GM19397 (cell line): ENCODE measurements at regions not wholly inside any gene's neighbourhood (a gene's known extent, or its start where the extent isn't known, plus 50 kb on each side); places are given as distances from the start of the nearest gene placed in this dataset.

Experiments used
- ATAC-seq: cut with Tn5 transposase; IDR thresholded peaks from one replicate; pipeline ENCODE4 v1.9.1; 2021; ENCODE audit warnings: mild to moderate bottlenecking, moderate library complexity; ENCODE audit not compliant: unreplicated experiment

DNA sequence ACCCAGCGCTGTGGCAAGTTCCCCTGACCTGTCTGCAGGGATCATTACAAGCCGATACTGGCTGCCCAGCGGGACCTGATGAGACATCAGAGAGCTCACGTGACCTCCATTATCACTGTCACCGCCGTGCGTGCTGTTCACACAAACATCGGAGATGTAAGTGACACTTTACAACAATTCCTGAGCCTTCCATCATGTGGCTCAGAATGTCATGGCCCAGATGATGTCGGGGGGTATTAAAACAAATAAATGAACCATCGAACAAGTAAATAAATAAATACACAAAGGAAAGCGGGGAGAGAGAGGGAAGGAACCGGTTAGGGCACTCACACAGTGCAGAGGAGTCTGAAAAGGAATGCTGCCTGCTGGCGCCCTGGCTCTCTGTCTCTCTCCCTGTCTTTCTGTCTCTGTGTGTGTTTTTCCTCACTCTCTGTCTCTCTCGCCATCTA lies 195.1 kb downstream of the BMP7 start:
- no peak for ATAC-seq

- ATAC-seq: no peak
Measured at GRCh38 chr20:57071954-57072583, 194.4 kb downstream of the BMP7 start.

DNA sequence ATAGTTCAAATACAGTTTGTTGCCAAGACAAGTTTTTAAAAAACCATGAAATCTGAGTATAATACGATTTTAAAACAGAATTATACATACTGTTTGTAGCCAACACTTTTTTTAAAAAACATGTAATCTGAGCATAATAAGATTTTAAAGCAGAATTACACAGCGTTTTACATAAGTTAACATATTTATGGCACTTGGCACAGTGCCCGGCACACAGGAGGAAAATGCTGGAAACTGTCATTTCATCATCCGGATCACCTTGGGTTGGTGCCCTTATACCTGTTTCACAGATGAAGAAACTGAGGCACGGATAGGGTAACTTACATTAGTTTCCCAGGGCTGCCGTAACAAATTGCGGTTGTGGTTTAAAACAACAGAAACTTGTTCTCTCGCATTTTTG lies 193.0 kb downstream of the BMP7 start:
- ATAC-seq: no peak

DNA sequence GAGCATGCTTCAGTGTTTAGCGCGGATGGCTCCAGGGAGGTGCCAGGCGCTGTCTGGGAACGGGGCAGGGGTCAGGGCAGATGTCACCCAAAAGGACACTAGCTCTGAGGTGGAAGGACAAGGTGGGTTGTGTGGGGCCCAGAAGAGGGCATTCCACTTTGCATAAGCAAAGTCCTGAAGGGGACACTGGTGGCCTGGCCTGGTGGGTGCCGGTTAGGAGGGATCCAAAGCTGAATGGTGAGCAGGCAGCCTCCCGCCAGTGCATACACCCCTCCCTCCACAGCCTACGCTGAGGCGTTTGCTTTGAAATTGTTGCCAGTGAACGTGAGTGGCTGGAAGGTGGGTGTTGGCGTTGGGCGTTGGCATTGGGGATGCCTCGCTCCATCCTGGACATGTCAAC lies 192.1 kb downstream of the BMP7 start:
- ATAC-seq: no peak

DNA sequence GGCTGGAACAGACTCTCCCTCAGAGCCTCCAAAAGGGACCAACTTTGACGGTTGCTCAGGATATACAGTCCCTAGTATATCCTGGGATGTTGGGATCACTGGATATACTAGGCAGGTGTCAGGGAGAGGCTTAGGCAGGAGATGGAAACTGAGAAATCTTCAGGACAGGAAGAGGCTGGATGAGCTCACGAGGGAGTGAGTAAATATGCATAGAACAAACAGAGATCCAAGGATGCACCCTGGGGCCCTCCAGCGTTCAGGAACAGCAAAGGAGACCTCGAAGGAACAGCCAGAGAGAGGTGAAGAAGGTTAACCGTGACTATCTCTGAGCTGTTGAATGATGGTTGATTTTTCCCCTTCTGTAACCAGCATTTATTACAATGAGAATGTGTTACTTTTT lies 191.3 kb downstream of the BMP7 start:
- ATAC-seq: no peak

DNA sequence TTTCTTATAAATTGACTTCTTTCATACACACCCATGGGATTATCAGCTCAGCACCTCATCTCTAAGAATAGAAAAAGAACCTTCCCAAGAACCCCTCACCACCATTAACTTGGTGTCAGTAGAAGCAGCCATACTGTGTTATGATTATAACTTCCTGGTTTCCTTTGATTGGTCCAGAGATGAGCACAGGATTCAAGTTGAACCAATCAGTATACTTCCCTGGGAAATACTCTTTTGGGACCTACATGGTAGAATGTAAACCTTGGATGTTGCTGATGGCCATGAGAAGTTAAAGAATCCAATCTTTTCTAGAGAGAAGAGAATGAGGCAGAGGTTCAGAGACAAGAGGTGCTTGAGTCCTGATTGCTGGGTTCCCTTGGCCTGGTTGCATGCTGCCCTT lies 190.8 kb downstream of the BMP7 start:
- ATAC-seq: no peak

- ATAC-seq: no peak
Measured at GRCh38 chr20:57076152-57076652, 190.2 kb downstream of the BMP7 start.

GRCh38 chr20:57076951-57077350 lies 189.5 kb downstream of the BMP7 start:
- ATAC-seq: no peak

- ATAC-seq: no peak
Measured at GRCh38 chr20:57078116-57078515, 188.3 kb downstream of the BMP7 start.

DNA sequence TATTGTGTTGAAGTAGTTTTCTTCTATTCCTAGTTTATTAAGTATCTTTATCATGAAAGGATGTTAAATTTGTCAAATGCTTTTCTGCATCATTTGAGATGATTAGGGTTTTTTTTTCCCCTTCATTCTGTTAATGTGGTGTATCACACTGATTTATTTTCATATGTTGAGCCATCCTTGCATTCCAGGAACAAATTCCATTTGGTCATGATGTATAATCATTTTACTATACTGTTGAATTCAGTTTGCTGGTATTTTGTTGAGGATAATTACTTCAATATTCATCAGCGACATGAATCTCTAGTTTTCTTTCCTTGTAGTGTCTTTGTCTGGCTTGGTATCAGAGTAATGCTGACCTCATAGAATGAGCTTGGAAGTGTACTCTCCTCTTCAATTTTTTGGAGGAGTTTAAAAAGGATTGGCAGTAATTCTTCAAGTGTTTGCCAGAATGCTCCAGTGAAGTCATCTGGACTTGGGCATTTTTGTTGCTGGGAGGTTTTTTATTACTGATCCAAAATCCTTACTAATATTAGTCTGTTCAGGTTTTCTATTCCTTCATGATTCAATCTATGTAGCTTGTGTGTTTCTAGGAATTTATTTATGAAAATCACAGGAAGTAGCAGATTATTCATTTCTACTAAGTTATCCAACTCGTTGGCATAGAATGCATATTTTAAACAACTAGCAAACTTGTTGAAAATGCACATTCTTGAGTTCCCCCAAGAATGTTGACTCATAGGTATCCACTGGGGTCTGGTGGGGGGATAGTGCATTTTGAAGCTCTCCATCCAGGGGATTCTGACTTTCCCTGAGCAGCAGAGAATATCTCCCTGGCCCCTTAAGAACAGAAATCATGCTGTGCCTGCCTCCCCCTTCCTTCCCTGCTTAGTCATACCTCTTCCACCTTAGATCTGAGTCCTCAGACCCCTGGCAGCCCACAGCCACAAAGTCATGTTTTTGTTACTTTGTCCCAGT lies 187.1 kb downstream of the BMP7 start:
- ATAC-seq: no peak

DNA sequence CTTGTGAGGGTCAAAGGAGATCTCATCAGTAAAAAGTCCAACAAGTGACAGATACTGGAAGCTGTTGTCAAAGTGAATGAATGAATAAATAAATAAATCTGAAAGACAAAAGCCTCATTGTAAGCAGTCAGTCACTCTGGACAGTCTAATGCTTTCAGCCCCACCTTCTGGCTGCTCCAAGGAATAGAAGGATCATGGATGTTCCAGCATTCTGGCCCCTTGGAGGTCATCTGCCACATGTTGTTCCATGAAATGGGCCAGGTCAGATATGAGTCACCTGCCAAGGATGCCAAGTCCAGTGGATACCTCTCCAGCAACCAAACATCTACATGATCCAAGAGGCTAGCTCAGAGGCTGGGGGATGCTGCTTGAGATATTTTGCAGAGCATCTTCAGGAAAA lies 185.6 kb downstream of the BMP7 start:
- no peak for ATAC-seq

DNA sequence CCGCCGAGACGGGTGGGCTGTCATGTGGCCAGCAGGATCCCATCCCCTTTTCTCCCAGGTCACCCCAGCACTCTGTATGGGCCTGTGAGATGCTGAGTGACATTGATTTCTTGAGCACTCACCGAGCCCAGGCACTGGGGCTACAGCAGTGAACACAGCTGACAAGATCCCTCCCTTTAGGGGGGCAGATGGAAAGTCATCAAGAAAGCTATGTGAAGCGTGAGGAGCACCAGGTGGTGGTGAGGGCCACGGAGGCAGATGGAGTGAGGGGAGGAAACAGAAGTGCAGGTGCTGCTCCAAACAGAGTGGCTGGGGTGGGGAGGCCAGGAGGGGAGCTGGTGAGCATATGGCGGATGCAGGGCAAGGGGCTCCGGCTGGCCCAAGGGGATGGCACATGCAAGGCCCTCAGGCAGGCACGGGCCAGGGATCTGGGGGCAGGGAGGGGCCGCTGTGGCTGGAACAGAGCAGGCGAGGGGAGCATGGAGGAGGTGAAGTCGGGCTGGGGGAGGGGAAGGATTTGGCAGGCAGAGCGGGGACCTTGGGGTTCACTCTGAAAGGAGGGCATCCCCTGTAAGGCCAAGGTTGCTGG lies 184.0 kb downstream of the BMP7 start:
- no peak for ATAC-seq

GRCh38 chr20:57083072-57083471 lies 183.4 kb downstream of the BMP7 start:
- ATAC-seq: no peak

- no peak for ATAC-seq
Measured at GRCh38 chr20:57086066-57086465, 180.4 kb downstream of the BMP7 start.

GRCh38 chr20:57087102-57087501 lies 179.3 kb downstream of the BMP7 start:
- ATAC-seq: no peak

DNA sequence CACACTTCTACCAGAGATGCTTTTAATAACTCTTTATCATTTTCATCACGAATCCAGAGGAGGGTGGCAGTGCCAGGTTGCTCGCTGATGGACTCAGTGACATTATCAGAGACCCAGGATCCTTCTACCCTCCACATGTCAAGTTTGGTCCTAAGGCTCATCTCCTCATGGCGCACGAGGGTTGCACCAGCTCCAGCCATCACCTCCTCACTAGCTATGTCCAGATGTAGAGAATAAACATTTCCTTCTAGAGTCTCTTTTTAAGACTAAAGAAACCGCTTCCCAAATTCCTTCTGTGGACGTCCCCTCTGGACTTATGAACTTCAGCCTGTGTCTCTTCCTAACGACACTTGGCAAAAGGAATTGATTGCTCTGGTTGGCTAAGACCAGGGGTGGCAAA lies 178.7 kb downstream of the BMP7 start:
- ATAC-seq: no peak

DNA sequence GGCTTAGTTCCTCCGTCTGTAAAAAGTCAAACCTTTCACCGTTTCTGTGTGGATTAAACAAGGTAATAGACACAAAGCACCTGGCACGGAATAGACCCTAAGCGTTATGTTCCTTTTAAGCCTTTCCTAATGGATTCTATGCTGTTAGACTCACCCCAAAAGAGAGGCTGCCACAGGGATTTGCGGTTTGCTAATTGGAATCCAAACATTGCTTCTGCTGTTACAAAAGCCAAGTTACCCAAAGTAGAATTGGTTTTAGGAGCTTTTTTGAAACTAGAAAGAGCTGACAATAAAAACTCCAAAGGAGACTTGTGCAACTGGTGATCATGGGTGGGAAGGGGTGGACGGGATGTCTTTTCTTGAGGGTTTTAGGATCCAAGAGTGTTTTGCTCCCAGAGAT lies 178.0 kb downstream of the BMP7 start:
- no peak for ATAC-seq

GRCh38 chr20:57089699-57090144 lies 176.7 kb downstream of the BMP7 start:
- ATAC-seq: peak; percentile 67

DNA sequence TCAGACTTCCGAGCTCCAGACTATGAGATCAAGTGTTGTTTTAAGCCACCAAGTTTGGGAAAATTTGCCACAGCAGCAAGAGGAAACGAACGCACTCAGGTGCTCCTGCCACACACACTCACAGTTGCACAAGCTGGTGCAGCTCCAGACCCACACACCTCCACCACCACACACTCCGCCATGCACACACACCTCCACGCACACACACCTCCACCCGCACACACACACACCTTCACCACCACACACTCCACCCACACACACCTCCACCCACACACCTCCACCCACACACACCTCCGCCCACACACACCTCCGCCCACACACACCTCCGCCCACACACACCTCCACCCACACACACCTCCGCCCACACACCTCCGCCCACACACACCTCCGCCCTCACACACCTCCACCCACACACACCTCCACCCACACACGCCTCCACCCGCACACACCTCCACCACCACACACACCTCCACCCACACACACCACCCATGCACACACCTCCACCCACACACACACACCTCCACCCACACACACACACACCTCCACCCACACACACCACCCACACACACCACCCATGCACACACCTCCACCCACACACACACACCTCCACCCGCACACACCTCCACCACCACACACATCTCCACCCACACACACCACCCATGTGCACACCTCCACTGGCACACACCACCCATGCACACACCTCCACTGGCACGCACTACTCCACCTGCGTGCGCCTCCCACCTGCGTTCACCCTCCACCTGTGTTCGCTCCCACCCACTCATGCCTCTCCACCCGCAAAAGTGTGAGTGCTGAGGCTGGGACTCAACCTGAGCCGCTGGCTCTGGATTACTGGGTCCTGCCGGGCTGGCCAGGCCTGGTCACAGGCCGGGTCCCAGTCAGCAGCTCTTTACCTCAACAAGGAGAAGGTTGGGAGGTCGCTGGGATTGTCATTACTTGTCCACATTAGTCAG lies 175.6 kb downstream of the BMP7 start:
- no peak for ATAC-seq

GRCh38 chr20:57091748-57092111 lies 174.7 kb downstream of the BMP7 start:
- no peak for ATAC-seq
